HEK293T (cell line): ENCODE measurements at regions not wholly inside any gene's neighbourhood (a gene's known extent, or its start where the extent isn't known, plus 50 kb on each side); places are given as distances from the start of the nearest gene placed in this dataset.

Experiments used
- BHLHE40 ChIP-seq: fragments of 450-650 bp; IDR thresholded peaks from 2 replicates; pipeline ENCODE4 v1.6.1; 2016; ENCODE audit warnings: mild to moderate bottlenecking, moderate library complexity, borderline replicate concordance
- FOXM1 ChIP-seq: fragments of 450-650 bp; IDR thresholded peaks from 2 replicates; pipeline ENCODE4 v1.6.1; 2017; ENCODE audit warnings: mild to moderate bottlenecking, borderline replicate concordance
- HDGF ChIP-seq: fragments of 450-650 bp; IDR thresholded peaks from 2 replicates; pipeline ENCODE4 v1.6.1; 2017; ENCODE audit warnings: antibody characterized with exemption, borderline replicate concordance
- SP1 ChIP-seq: fragments of 450-650 bp; IDR thresholded peaks from 2 replicates; pipeline ENCODE4 v1.6.1; 2017

GRCh38 chr2:120433816-120434290, 87.9 kb downstream of the INHBB start:
- TF ChIP-seq FOXM1 (no peak), SP1 (no peak), HDGF (no peak), BHLHE40 (no peak)
